GM12891 (cell line): ENCODE measurements at regions not wholly inside any gene's neighbourhood (a gene's known extent, or its start where the extent isn't known, plus 50 kb on each side); places are given as distances from the start of the nearest gene placed in this dataset.
A peak's percentile ranks its signal among the peaks of the same experiment; 100 is the strongest.

Experiments used
- DNase-seq: peaks from one replicate; pipeline ENCODE4 v3.0.0; 2011; ENCODE audit warnings: low spot score; ENCODE audit not compliant: insufficient read length
- FAIRE-seq: peaks from 2 replicates; lab custom pipeline; 2011; peaks lifted over from hg19 to GRCh38; lab: Jason Lieb, UNC
- PAX5 ChIP-seq: IDR thresholded peaks from 2 replicates; pipeline ENCODE4 v1.6.1; 2011; ENCODE audit warnings: low read length, moderate library complexity, mild to moderate bottlenecking; ENCODE audit not compliant: insufficient read depth, severe bottlenecking
- POLR2A ChIP-seq: IDR thresholded peaks from 2 replicates; pipeline ENCODE4 v1.6.1; 2011; ENCODE audit warnings: low read depth, low read length, control low read depth
- POLR2AphosphoS5 ChIP-seq: IDR thresholded peaks from 2 replicates; pipeline ENCODE4 v1.6.1; 2011; ENCODE audit warnings: low read depth, low read length, control low read depth
- POU2F2 ChIP-seq: IDR thresholded peaks from 2 replicates; pipeline ENCODE4 v1.6.1; 2011; ENCODE audit warnings: low read depth, mild to moderate bottlenecking, control low read depth, low read length, moderate library complexity
- SPI1 ChIP-seq: IDR thresholded peaks from 2 replicates; pipeline ENCODE4 v1.6.1; 2011; ENCODE audit warnings: low read depth, low read length, control low read depth
- TAF1 ChIP-seq: IDR thresholded peaks from 2 replicates; pipeline ENCODE4 v1.6.1; 2011; ENCODE audit warnings: low read depth, low read length, control low read depth

GRCh38 chr16:26959416-26960009, 107.2 kb upstream of the C16orf82 start:
- DNase-seq, result no peak
- FAIRE-seq, result no peak
- no peak for TF ChIP-seq POU2F2
- TF ChIP-seq POLR2A, result no peak
- no peak for TF ChIP-seq TAF1
- TF ChIP-seq POLR2AphosphoS5, result no peak
- TF ChIP-seq SPI1, result no peak
- no peak for TF ChIP-seq PAX5

- DNase-seq, result no peak
- no peak for TF ChIP-seq POLR2AphosphoS5
- TF ChIP-seq POLR2A, result no peak
- TF ChIP-seq PAX5, result no peak
- TF ChIP-seq POU2F2, result no peak
- no peak for TF ChIP-seq TAF1
- no peak for TF ChIP-seq SPI1
- no peak for FAIRE-seq
These were observed 105.3 kb upstream of the C16orf82 start for GRCh38 chr16:26961459-26961858.

GRCh38 chr16:26963109-26963508, 103.6 kb upstream of the C16orf82 start:
- no peak for TF ChIP-seq POU2F2
- TF ChIP-seq POLR2AphosphoS5, result no peak
- no peak for TF ChIP-seq SPI1
- no peak for TF ChIP-seq POLR2A
- TF ChIP-seq PAX5, result no peak
- no peak for TF ChIP-seq TAF1
- peak; percentile 5 for FAIRE-seq
- peak; percentile 28 for DNase-seq

- no peak for TF ChIP-seq POLR2A
- no peak for TF ChIP-seq POLR2AphosphoS5
- TF ChIP-seq TAF1, result no peak
- no peak for TF ChIP-seq SPI1
- no peak for DNase-seq
- no peak for FAIRE-seq
These were observed 97.0 kb upstream of the C16orf82 start for GRCh38 chr16:26969589-26970231.

- DNase-seq, result no peak
- FAIRE-seq, result no peak
- no peak for TF ChIP-seq PAX5
- TF ChIP-seq POLR2A, result no peak
- TF ChIP-seq POU2F2, result no peak
- TF ChIP-seq POLR2AphosphoS5, result no peak
These were observed 96.4 kb upstream of the C16orf82 start for GRCh38 chr16:26970292-26970691.

GRCh38 chr16:26976873-26977272, 89.9 kb upstream of the C16orf82 start:
- no peak for FAIRE-seq
- DNase-seq, result no peak
- no peak for TF ChIP-seq SPI1
- no peak for TF ChIP-seq POLR2A
- no peak for TF ChIP-seq POU2F2
- no peak for TF ChIP-seq PAX5
- no peak for TF ChIP-seq TAF1
- no peak for TF ChIP-seq POLR2AphosphoS5

GRCh38 chr16:26981266-26981938, 85.3 kb upstream of the C16orf82 start:
- no peak for FAIRE-seq
- no peak for DNase-seq

GRCh38 chr16:26982422-26982821, 84.3 kb upstream of the C16orf82 start:
- TF ChIP-seq PAX5 (no peak), POU2F2 (no peak), SPI1 (no peak), TAF1 (no peak), POLR2AphosphoS5 (no peak), POLR2A (no peak)
- DNase-seq, result no peak
- no peak for FAIRE-seq

More at GRCh38 chr16:26981266-26981938, 85.3 kb upstream of the C16orf82 start:
- no peak for TF ChIP-seq POLR2AphosphoS5
- TF ChIP-seq SPI1, result no peak
- no peak for TF ChIP-seq TAF1
- TF ChIP-seq PAX5, result no peak
- no peak for TF ChIP-seq POU2F2
- TF ChIP-seq POLR2A, result no peak

- FAIRE-seq, result no peak
- no peak for DNase-seq
- TF ChIP-seq POLR2AphosphoS5, result no peak
- TF ChIP-seq PAX5, result no peak
- no peak for TF ChIP-seq POU2F2
- TF ChIP-seq POLR2A, result no peak
- no peak for TF ChIP-seq SPI1
- TF ChIP-seq TAF1, result no peak
These were observed 83.3 kb upstream of the C16orf82 start for GRCh38 chr16:26983426-26983825.
